ENCODE measurements at regions not wholly inside any gene's neighbourhood (a gene's known extent, or its start where the extent isn't known, plus 50 kb on each side); places are given as distances from the start of the nearest gene placed in this dataset.
"Not testable (repeated sequence)": the region's sequence is repeated elsewhere in the genome, so short reads cannot be mapped to it uniquely, and the experiment has no call there.

- no peak for DNase-seq
- H3K36me3 ChIP-seq (replicated peaks), result no peaks in the 10 kb centered on the region
- TF ChIP-seq, protein P1, sequence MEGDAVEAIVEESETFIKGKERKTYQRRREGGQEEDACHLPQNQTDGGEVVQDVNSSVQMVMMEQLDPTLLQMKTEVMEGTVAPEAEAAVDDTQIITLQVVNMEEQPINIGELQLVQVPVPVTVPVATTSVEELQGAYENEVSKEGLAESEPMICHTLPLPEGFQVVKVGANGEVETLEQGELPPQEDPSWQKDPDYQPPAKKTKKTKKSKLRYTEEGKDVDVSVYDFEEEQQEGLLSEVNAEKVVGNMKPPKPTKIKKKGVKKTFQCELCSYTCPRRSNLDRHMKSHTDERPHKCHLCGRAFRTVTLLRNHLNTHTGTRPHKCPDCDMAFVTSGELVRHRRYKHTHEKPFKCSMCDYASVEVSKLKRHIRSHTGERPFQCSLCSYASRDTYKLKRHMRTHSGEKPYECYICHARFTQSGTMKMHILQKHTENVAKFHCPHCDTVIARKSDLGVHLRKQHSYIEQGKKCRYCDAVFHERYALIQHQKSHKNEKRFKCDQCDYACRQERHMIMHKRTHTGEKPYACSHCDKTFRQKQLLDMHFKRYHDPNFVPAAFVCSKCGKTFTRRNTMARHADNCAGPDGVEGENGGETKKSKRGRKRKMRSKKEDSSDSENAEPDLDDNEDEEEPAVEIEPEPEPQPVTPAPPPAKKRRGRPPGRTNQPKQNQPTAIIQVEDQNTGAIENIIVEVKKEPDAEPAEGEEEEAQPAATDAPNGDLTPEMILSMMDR (IDR thresholded peaks at IDR 0.05; ENCODE audit: low read depth, low read length, missing control alignments), result no peak
- in situ Hi-C loops (cut with HindIII; ENCODE audit: low pct_ligation_motif_present, low sequenced_read_pairs), result no loop called here
- H3K27ac ChIP-seq, result no peak overlapping the region
- no peaks in the 10 kb centered on the region for H3K27me3 ChIP-seq (replicated peaks)
- H3K4me3 ChIP-seq (ENCODE audit: low read depth, low read length), result no peak overlapping the region
Measured at GRCh38 chr10:60589376-60589775, 188.9 kb upstream of the CDK1 start.

DNA sequence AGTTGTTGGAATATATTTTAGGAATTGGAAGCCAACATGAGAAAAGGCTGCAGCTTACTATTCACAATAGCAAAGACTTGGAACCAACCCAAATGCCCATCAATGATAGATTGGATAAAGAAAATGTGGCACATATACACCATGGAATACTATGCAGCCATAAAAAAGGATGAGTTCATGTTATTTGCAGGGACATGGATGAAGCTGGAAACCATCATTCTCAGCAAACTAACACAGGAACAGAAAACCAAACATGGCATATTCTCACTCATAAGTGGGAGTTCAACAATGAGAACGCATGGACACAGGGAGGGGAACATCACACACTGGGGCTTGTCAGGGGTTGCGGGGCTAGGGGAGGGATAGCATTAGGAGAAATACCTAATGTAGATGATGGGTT is 192.1 kb upstream of the ANK3 start:
- H3K27me3 ChIP-seq (replicated peaks); DNase-seq; H3K27ac ChIP-seq; in situ Hi-C loops (cut with HindIII; ENCODE audit: low pct_ligation_motif_present, low sequenced_read_pairs); H3K36me3 ChIP-seq (replicated peaks); H3K4me3 ChIP-seq (ENCODE audit: low read depth, low read length): not testable (repeated sequence)

GRCh38 chr10:60578217-60578616 is 188.5 kb upstream of the ANK3 start:
- Histone ChIP-seq H3K36me3 (replicated peaks) (no peaks in the 10 kb centered on the region), H3K27me3 (replicated peaks) (no peaks in the 10 kb centered on the region), H3K4me3 (ENCODE audit: low read depth, low read length) (no peak overlapping the region), H3K27ac (no peak overlapping the region)
- in situ Hi-C loops (cut with HindIII; ENCODE audit: low pct_ligation_motif_present, low sequenced_read_pairs), result no loop called here
- TF ChIP-seq, protein P1 (IDR thresholded peaks at IDR 0.05; ENCODE audit: low read depth, low read length, missing control alignments), result no peak
- DNase-seq, result no peak

DNA sequence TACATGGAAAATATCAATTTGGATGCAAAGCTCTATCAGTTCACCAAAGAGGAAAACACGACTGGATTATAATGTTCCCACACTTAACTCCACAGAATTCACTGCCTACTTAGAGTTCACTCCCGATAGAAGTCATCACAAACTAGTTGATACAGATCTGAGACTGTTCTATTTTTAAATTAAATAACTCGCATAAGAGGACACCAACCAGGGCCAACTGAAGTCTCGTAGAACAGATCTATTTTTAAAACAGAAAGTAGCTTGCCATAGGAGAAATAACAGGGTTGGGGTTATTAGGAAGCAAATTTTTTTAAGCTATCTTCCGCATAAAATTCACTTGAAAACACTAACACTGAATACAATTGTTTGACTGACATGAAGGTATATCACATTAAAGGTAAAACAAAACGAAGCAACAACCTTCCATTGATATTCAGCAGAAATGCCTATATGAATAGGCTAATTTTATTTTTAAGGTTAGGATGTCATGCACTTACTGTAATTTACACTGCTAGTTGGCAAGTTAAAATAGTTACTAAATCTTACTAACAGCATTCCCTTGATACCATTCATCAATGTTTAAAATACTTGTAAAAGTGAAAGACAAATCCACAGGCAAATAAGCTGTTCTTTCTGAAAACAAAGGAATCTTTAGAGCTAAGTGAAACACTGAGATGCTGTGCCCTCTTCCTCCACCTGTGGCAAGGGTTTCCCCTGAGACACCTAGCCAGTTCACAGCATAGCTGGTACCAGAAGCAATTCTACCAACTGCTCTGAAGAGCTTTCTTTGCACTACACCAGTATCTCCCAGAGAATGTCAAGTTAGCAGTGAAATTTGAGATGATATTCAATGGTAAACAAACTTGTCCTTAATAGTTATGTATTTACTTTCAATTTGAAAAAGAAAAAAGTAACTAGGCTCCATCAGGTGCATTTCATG is 186.7 kb upstream of the ANK3 start:
- no peaks in the 10 kb centered on the region for H3K27me3 ChIP-seq (replicated peaks)
- no peaks in the 10 kb centered on the region for H3K36me3 ChIP-seq (replicated peaks)
- no peak overlapping the region for H3K27ac ChIP-seq
- in situ Hi-C loops (cut with HindIII; ENCODE audit: low pct_ligation_motif_present, low sequenced_read_pairs), result no loop called here
- TF ChIP-seq, protein P1 (IDR thresholded peaks at IDR 0.05; ENCODE audit: low read depth, low read length, missing control alignments), result no peak
- DNase-seq, result no peak
- no peak overlapping the region for H3K4me3 ChIP-seq (ENCODE audit: low read depth, low read length)

DNA sequence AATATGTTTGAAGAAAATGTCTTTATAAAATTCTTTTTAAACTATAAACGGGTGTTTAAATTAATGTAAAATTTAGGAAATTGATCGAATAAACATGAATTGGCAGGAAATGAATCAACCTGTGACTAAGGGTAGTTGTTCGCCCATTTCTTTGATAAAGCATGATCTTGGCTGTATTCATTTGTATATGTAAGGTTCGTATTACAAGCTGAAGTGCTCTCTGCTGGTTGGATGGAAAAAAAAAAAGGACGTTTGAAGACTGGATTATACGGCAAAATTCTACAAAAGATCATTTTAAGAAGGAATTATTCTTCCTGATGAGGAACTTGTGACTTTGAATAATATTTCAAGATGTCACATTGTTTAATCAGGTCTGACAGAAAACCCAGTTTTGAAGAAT is 185.4 kb upstream of the ANK3 start:
- Histone ChIP-seq H3K27me3 (replicated peaks) (no peaks in the 10 kb centered on the region), H3K4me3 (ENCODE audit: low read depth, low read length) (no peak overlapping the region), H3K36me3 (replicated peaks) (no peaks in the 10 kb centered on the region), H3K27ac (no peak overlapping the region)
- in situ Hi-C loops (cut with HindIII; ENCODE audit: low pct_ligation_motif_present, low sequenced_read_pairs), result no loop called here
- TF ChIP-seq, protein P1 (IDR thresholded peaks at IDR 0.05; ENCODE audit: low read depth, low read length, missing control alignments), result no peak
- DNase-seq, result no peak

DNA sequence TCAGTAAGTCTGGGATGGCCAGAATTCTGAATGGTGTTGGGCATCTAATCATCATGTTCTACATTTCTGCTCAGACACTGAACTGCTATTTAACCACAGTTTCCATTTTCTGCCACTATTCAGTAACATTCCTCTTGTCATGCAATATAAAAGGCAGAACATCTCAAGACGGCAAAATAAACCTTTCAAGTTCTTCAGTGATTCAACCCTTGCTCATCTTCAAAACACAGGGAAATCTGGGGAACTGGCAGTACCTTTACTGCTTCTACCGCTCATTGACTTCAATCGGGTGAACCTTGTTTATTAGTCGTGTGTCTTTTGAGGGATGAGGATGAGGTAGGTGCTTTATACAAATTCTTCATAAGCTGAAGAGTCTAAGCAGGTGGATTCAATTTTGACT is 184.7 kb upstream of the ANK3 start:
- Histone ChIP-seq H3K36me3 (replicated peaks) (no peaks in the 10 kb centered on the region), H3K4me3 (ENCODE audit: low read depth, low read length) (no peak overlapping the region), H3K27ac (no peak overlapping the region), H3K27me3 (replicated peaks) (no peaks in the 10 kb centered on the region)
- DNase-seq, result no peak
- TF ChIP-seq, protein P1 (IDR thresholded peaks at IDR 0.05; ENCODE audit: low read depth, low read length, missing control alignments), result no peak
- in situ Hi-C loops (cut with HindIII; ENCODE audit: low pct_ligation_motif_present, low sequenced_read_pairs), result no loop called here

Measured in brain microvascular endothelial cell (primary cell).